HG03175 (cell line): ENCODE measurements at regions not wholly inside any gene's neighbourhood (a gene's known extent, or its start where the extent isn't known, plus 50 kb on each side); places are given as distances from the start of the nearest gene placed in this dataset.

Source experiments
- ATAC-seq: cut with Tn5 transposase; IDR thresholded peaks from one replicate; pipeline ENCODE4 v1.9.1; 2021; ENCODE audit warnings: mild to moderate bottlenecking, moderate library complexity; ENCODE audit not compliant: unreplicated experiment

- ATAC-seq: no peak
These were observed 82.6 kb upstream of the PREP start for GRCh38 chr6:105485456-105485855.

- ATAC-seq: peak; percentile 44
These were observed 81.6 kb upstream of the PREP start for GRCh38 chr6:105484238-105485161.

DNA sequence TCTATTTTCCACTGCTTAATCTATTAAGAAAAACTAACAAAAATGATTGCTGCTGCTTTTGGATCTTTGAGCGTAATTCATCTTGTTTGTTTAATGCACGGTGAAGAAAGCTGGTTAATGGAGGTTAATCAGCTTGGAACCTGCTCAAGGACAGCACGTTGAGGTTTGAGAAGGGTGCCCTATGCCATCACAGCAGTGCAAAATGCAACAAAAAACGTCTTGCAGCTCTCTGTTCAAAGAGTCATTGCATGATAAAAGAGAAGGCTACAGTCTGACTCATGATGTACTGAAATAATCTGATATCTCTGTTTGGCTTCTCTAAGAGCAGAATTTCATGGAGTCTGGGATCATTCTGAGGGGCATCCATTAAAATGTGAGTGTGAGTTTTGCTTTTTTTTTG lies 80.6 kb upstream of the PREP start:
- no peak for ATAC-seq

GRCh38 chr6:105482921-105483320 lies 80.0 kb upstream of the PREP start:
- no peak for ATAC-seq

- ATAC-seq: no peak
These were observed 79.5 kb upstream of the PREP start for GRCh38 chr6:105482227-105482844.

DNA sequence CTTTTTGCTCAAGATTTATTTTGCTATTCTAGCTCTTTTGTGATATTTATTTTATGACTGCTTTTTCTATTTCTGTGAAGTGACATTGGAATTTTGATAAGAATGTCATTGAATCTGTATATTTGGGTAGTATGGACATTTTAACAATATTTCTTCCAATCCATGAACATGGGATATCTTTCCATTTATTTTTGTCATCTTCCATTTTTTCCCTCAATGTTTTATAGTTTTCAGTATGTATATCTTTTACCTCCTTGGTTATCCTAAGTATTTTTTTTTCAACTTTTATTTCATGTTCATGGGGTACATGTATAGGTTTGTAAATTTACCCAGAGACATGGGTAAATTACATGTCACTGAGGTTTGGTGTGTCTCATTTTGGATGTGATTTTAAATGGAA lies 74.1 kb upstream of the PREP start:
- ATAC-seq: no peak

DNA sequence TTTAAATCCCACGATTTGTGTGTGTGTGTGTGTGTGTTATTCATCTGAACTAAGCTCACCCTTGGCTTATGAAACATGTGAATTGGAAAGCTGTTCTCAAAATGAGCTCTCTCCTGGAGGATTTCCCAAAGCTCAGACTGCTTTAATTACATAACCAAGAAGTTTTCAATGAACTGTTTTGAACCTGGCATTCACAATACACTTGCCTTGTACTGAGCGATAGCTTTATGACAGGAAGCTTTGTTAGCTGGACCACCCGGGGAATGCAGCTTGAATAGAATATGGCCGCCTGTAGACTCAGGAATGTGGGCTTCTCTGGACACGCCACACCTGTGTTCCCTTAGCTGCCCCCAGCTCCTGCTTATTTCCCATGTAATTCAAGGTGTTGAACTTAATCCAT lies 71.4 kb upstream of the PREP start:
- ATAC-seq: no peak

- ATAC-seq: no peak
These were observed 67.1 kb upstream of the PREP start for GRCh38 chr6:105469946-105470345.

- ATAC-seq: no peak
These were observed 66.0 kb upstream of the PREP start for GRCh38 chr6:105468850-105469249.

DNA sequence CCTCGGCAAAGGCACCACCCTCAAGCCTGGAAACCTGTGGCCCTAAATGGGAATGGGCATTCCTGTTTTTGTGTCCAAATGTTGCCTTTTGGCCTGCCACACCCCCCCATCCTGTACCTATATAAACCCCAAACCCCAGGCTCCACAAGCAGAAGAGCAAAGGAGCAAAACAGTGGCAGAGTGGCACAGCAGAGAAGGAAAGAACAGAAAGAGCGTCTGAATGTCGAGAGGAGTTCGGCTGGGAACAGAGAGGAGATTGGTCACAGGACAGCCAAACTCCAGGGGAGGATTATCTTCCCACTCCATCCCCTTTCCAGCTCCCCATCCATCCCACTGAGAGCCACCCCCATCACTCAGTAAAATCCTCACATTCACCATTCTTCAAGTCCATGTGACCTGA lies 58.0 kb upstream of the PREP start:
- no peak for ATAC-seq

DNA sequence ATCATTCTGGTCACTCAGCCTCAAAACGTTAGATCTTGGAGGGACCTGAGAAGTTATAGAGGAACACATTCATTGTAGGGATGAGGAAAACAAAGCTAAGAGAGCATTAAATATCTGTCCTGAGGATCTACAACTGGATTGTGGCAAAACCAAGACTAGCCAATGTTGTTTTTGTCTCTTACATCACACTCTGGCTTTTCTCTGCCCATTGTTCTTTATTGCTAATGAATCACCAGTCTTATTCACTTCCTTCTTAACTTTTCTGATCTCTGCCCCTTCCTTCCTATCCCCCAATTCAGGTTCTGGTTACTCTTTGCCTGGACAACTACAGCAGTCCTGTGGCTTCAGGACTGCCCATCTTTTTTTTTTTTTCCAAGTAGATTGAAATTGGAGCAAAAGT lies 57.0 kb upstream of the PREP start:
- ATAC-seq: no peak

DNA sequence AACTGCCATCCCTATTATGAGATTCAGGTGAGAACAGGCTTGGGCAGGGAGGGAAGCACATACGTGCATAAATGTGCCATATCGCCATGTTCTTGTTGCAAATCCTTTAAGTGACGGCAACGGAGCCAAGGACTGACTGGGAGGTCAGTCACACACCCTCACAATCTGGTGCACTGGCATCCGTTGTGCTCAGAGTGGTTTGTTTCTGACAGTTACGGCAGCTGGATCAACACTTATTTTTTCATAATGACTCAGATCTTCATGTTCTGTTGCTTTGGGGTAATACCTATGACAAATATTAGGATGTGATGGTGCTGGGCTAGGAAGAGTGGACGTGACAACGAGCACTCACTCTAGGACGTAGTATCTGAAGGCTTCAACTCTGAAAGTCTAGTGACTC lies 56.2 kb upstream of the PREP start:
- peak; percentile 96 for ATAC-seq

- no peak for ATAC-seq
These were observed 55.7 kb upstream of the PREP start for GRCh38 chr6:105458551-105458950.

GRCh38 chr6:105458084-105458483 lies 55.2 kb upstream of the PREP start:
- no peak for ATAC-seq

- ATAC-seq: no peak
These were observed 51.1 kb upstream of the PREP start for GRCh38 chr6:105453968-105454367.

- peak; percentile 61 for ATAC-seq
These were observed 50.3 kb upstream of the PREP start for GRCh38 chr6:105452924-105453756.
